Fibroblast of lung (primary cell): ENCODE measurements at regions not wholly inside any gene's neighbourhood (a gene's known extent, or its start where the extent isn't known, plus 50 kb on each side); places are given as distances from the start of the nearest gene placed in this dataset.

Experiments
- DNase-seq, 2 donors: peaks; one replicate each; pipeline versions ENCODE4 v3.0.0 to v3.0.0-alpha.2; 2010; ENCODE audit warnings: low read depth in 2 of 2
- H2AFZ ChIP-seq: 2 replicates; pipeline ENCODE4 v1.5.1; 2012; ENCODE audit warnings: low read length, control low read depth, inconsistent platforms
- H3K27ac ChIP-seq: 2 replicates; pipeline ENCODE4 v1.5.1; 2011; ENCODE audit warnings: low read length, control low read depth; ENCODE audit not compliant: insufficient read depth
- H3K27me3 ChIP-seq: 2 replicates; pipeline ENCODE4 v1.5.1; 2011; ENCODE audit warnings: mild to moderate bottlenecking, low read length; ENCODE audit not compliant: control insufficient read depth, insufficient read depth
- H3K36me3 ChIP-seq: 2 replicates; pipeline ENCODE4 v1.5.1; 2011; ENCODE audit warnings: low read length; ENCODE audit not compliant: control insufficient read depth, insufficient read depth
- H3K4me1 ChIP-seq: 2 replicates; pipeline ENCODE4 v1.5.1; 2011; ENCODE audit warnings: low read length; ENCODE audit not compliant: control insufficient read depth, insufficient read depth; ENCODE audit errors: extremely low read depth
- H3K4me2 ChIP-seq: 2 replicates; pipeline ENCODE4 v1.5.1; 2011; ENCODE audit warnings: low read length, control low read depth; ENCODE audit not compliant: insufficient read depth; ENCODE audit errors: extremely low read depth
- H3K4me3 ChIP-seq, 4 experiments: fragments of 200-600 bp in 1 of 4; sonication (generic) in 1 of 4; replicated peaks in 1 of 4; 2 replicates each; pipeline ENCODE4 v1.5.1; 2011 to 2016; ENCODE audit warnings: low read length in 4 of 4, low read depth in 3 of 4, mild to moderate bottlenecking in 3 of 4, control low read depth in 2 of 4, inconsistent platforms in 1 of 4, mixed read lengths in 1 of 4; ENCODE audit not compliant: insufficient read depth in 1 of 4; ENCODE audit errors: control extremely low read depth in 1 of 4
- H3K79me2 ChIP-seq: 2 replicates; pipeline ENCODE4 v1.5.1; 2012; ENCODE audit warnings: mild to moderate bottlenecking, low read length, inconsistent platforms; ENCODE audit not compliant: control insufficient read depth, insufficient read depth
- H3K9ac ChIP-seq: 2 replicates; pipeline ENCODE4 v1.5.1; 2011; ENCODE audit warnings: mild to moderate bottlenecking, low read length, control low read depth; ENCODE audit not compliant: insufficient read depth
- H3K9me3 ChIP-seq: 2 replicates; pipeline ENCODE4 v1.5.1; 2012; ENCODE audit warnings: low read depth, low read length; ENCODE audit not compliant: control insufficient read depth, insufficient read depth
- H4K20me1 ChIP-seq: 2 replicates; pipeline ENCODE4 v1.5.1; 2011; ENCODE audit warnings: low read length; ENCODE audit not compliant: control insufficient read depth, insufficient read depth; ENCODE audit errors: extremely low read depth
- CTCF ChIP-seq, 2 donors: IDR thresholded peaks in 1 of 2; conservative IDR thresholded peaks in 1 of 2; 1 replicate in 1 of 2; 2 replicates in 1 of 2; pipeline ENCODE4 v1.5.1; 2011 to 2012; ENCODE audit warnings: low read length in 2 of 2, control low read depth in 1 of 2, inconsistent platforms in 1 of 2, low read depth in 1 of 2, mild to moderate bottlenecking in 1 of 2
- EZH2 ChIP-seq: IDR thresholded peaks from 2 replicates; pipeline ENCODE4 v1.5.1; 2012; ENCODE audit warnings: low read length, control low read depth, mild to moderate bottlenecking; ENCODE audit errors: missing control alignments

GRCh38 chr3:16067837-16068471, 106.5 kb upstream of the GALNT15 start:
- Histone ChIP-seq H3K79me2 (no peaks in the 10 kb centered on the region), H4K20me1 (no peaks in the 10 kb centered on the region), H3K27me3 (no peaks in the 10 kb centered on the region), H3K9me3 (no peaks in the 10 kb centered on the region), H2AFZ (no peak overlapping the region), H3K4me3 (no peak overlapping the region), H3K9ac (no peak overlapping the region), H3K4me1 (peaks cover 45% of the 10 kb centered on the region), H3K36me3 (no peaks in the 10 kb centered on the region), H3K27ac (peak overlapping the region; percentile 81), H3K4me2 (no peak overlapping the region)
- DNase-seq, result no peak
- TF ChIP-seq EZH2, result no peak
- TF ChIP-seq CTCF (conservative IDR thresholded peaks at IDR 0.05 in 1 of 2, IDR thresholded peaks at IDR 0.05 in 1 of 2; ENCODE audit: low read depth in 1 of 2, low read length in 2 of 2), result no peak

DNA sequence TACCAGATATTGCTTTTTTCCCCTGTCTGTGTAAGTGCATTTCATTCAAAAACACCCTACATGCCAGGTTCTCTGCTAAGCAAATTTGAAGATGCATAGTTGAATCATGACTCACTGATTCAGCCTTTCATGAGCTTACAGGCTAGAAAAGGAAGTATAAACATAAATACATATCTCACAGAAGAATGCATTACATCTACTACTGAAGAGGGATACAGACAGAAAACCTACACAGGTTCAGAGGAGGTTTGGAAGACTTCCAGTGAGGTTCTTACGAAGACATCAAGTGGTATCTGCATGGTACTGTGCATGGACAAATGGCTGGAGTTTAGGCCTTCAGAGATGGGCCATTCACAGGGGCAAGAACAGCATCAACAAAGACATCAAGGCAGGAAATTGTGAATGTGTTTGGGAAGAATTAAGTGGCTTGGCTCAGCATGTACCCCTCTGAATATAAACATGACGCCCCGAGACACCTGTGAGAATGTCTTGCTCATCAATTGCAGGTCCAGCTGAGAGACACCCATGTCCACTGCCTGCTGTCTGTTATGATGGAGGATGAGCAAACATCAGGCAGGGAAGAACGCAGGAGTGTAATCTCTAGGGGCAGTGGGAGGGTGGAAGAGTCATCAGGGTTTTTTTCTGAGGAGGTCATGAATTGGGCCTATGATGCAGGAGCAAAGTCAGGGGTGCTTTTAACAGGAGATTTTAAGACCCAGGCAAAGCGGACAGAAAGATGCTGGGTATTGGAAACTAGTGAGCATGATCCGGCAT, 105.1 kb upstream of the GALNT15 start:
- Histone ChIP-seq H3K9me3 (no peaks in the 10 kb centered on the region), H3K79me2 (no peaks in the 10 kb centered on the region), H3K4me1 (peaks cover 45% of the 10 kb centered on the region), H4K20me1 (no peaks in the 10 kb centered on the region), H3K27ac (peak overlapping the region; percentile 81), H3K4me2 (no peak overlapping the region), H3K27me3 (no peaks in the 10 kb centered on the region), H3K36me3 (no peaks in the 10 kb centered on the region), H3K4me3 (no peak overlapping the region), H3K9ac (no peak overlapping the region), H2AFZ (no peak overlapping the region)
- TF ChIP-seq CTCF (conservative IDR thresholded peaks at IDR 0.05 in 1 of 2, IDR thresholded peaks at IDR 0.05 in 1 of 2; ENCODE audit: low read depth in 1 of 2, low read length in 2 of 2), result no peak
- TF ChIP-seq EZH2, result no peak
- DNase-seq, result peak; percentile 90 to 99

DNA sequence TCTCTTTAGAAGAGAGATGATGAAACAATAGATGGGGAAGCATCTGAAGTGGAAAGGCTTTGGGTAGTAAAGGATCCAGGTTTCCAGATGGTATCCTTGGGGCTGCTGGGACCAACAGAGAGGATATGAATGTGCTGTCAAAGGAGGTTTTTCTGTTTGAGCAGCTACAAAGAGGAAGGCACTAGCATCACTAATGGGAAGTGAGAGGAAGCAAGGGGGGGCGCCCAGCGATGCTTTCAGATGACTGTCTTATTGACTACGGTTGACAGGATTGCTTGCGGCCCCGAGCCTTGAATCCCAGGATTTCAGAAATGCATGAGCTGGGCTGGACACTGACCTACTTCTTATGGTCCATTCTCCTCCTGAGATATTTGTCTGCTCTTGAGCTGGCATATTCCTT, 103.8 kb upstream of the GALNT15 start:
- Histone ChIP-seq H3K79me2 (no peaks in the 10 kb centered on the region), H3K4me1 (peaks cover 36% of the 10 kb centered on the region), H3K9me3 (no peaks in the 10 kb centered on the region), H2AFZ (no peak overlapping the region), H3K36me3 (no peaks in the 10 kb centered on the region), H3K27ac (no peak overlapping the region), H4K20me1 (no peaks in the 10 kb centered on the region), H3K4me3 (no peak overlapping the region), H3K4me2 (no peak overlapping the region), H3K27me3 (no peaks in the 10 kb centered on the region), H3K9ac (no peak overlapping the region)
- TF ChIP-seq CTCF (conservative IDR thresholded peaks at IDR 0.05 in 1 of 2, IDR thresholded peaks at IDR 0.05 in 1 of 2; ENCODE audit: low read depth in 1 of 2, low read length in 2 of 2), result no peak
- TF ChIP-seq EZH2, result no peak
- DNase-seq, result no peak
